ENCODE measurements at regions not wholly inside any gene's neighbourhood (a gene's known extent, or its start where the extent isn't known, plus 50 kb on each side); places are given as distances from the start of the nearest gene placed in this dataset.

- no peak for ATAC-seq (ENCODE audit: poor library complexity)
- DNase-seq, result no peak
- intact Hi-C loops (cut with DNase I), result no loop called here
Measured at GRCh38 chr6:100944644-100945043, 63.5 kb upstream of the ASCC3 start.

GRCh38 chr6:100946021-100946540 lies 65.0 kb upstream of the ASCC3 start:
- ATAC-seq (ENCODE audit: poor library complexity) (no peak), DNase-seq (no peak)
- intact Hi-C loops (cut with DNase I), result no loop called here

- no peak for ATAC-seq (ENCODE audit: poor library complexity)
Measured at GRCh38 chr6:100946711-100947110, 65.6 kb upstream of the ASCC3 start.

GRCh38 chr6:100948381-100949133 lies 67.4 kb upstream of the ASCC3 start:
- intact Hi-C loops (cut with DNase I), result no loop called here
- DNase-seq (no peak), ATAC-seq (ENCODE audit: poor library complexity) (no peak)

More at GRCh38 chr6:100946711-100947110, 65.6 kb upstream of the ASCC3 start:
- intact Hi-C loops (cut with DNase I), result no loop called here
- DNase-seq, result no peak

GRCh38 chr6:100952006-100952405 lies 70.9 kb upstream of the ASCC3 start:
- intact Hi-C loops (cut with DNase I), result no loop called here
- ATAC-seq (ENCODE audit: poor library complexity), result no peak
- DNase-seq, result no peak

GRCh38 chr6:100959280-100959679 lies 78.2 kb upstream of the ASCC3 start:
- intact Hi-C loops (cut with DNase I), result no loop called here
- DNase-seq, result no peak
- no peak for ATAC-seq (ENCODE audit: poor library complexity)

- no peak for DNase-seq
- ATAC-seq (ENCODE audit: poor library complexity), result no peak
- intact Hi-C loops (cut with DNase I), result no loop called here
Measured at GRCh38 chr6:100962466-100962865, 81.3 kb upstream of the ASCC3 start.

GRCh38 chr6:100965067-100965466 lies 83.9 kb upstream of the ASCC3 start:
- ATAC-seq (ENCODE audit: poor library complexity) (no peak), DNase-seq (no peak)
- intact Hi-C loops (cut with DNase I), result no loop called here

- no peak for ATAC-seq (ENCODE audit: poor library complexity)
- intact Hi-C loops (cut with DNase I), result no loop called here
- DNase-seq, result no peak
Measured at GRCh38 chr6:100968949-100969348, 87.8 kb upstream of the ASCC3 start.

- ATAC-seq (ENCODE audit: poor library complexity) (no peak), DNase-seq (no peak)
- intact Hi-C loops (cut with DNase I), result no loop called here
Measured at GRCh38 chr6:100979267-100979666, 98.1 kb upstream of the ASCC3 start.

- intact Hi-C loops (cut with DNase I), result no loop called here
- ATAC-seq (ENCODE audit: poor library complexity) (no peak), DNase-seq (no peak)
Measured at GRCh38 chr6:100980949-100981348, 99.8 kb upstream of the ASCC3 start.

- intact Hi-C loops (cut with DNase I), result no loop called here
- ATAC-seq (ENCODE audit: poor library complexity) (no peak), DNase-seq (no peak)
Measured at GRCh38 chr6:100986921-100987320, 105.8 kb upstream of the ASCC3 start.

GRCh38 chr6:100987556-100987955 lies 106.4 kb upstream of the ASCC3 start:
- DNase-seq, result no peak
- no peak for ATAC-seq (ENCODE audit: poor library complexity)
- intact Hi-C loops (cut with DNase I), result no loop called here

GRCh38 chr6:100988391-100988984 lies 107.4 kb upstream of the ASCC3 start:
- DNase-seq, result no peak
- intact Hi-C loops (cut with DNase I), result no loop called here
- no peak for ATAC-seq (ENCODE audit: poor library complexity)

- ATAC-seq (ENCODE audit: poor library complexity) (no peak), DNase-seq (no peak)
- intact Hi-C loops (cut with DNase I), result no loop called here
Measured at GRCh38 chr6:100990070-100990469, 108.9 kb upstream of the ASCC3 start.

GRCh38 chr6:100996409-100996808 lies 115.3 kb upstream of the ASCC3 start:
- intact Hi-C loops (cut with DNase I), result no loop called here
- no peak for DNase-seq
- no peak for ATAC-seq (ENCODE audit: poor library complexity)

- no peak for DNase-seq
- no peak for ATAC-seq (ENCODE audit: poor library complexity)
- intact Hi-C loops (cut with DNase I), result no loop called here
Measured at GRCh38 chr6:100998111-100998510, 117.0 kb upstream of the ASCC3 start.

- ATAC-seq (ENCODE audit: poor library complexity) (no peak), DNase-seq (no peak)
- intact Hi-C loops (cut with DNase I), result no loop called here
Measured at GRCh38 chr6:100999034-100999597, 118.0 kb upstream of the ASCC3 start.

- intact Hi-C loops (cut with DNase I), result no loop called here
- ATAC-seq (ENCODE audit: poor library complexity) (peak; percentile 63), DNase-seq (no peak)
Measured at GRCh38 chr6:101000341-101000740, 119.2 kb upstream of the ASCC3 start.

- ATAC-seq (ENCODE audit: poor library complexity), result peak; percentile 52
- no peak for DNase-seq
- intact Hi-C loops (cut with DNase I), result no loop called here
Measured at GRCh38 chr6:101001012-101001411, 119.9 kb upstream of the ASCC3 start.

Measured in Right ventricle myocardium superior (tissue), 1 donor.